ENCODE measurements at regions not wholly inside any gene's neighbourhood (a gene's known extent, or its start where the extent isn't known, plus 50 kb on each side); places are given as distances from the start of the nearest gene placed in this dataset.

DNA sequence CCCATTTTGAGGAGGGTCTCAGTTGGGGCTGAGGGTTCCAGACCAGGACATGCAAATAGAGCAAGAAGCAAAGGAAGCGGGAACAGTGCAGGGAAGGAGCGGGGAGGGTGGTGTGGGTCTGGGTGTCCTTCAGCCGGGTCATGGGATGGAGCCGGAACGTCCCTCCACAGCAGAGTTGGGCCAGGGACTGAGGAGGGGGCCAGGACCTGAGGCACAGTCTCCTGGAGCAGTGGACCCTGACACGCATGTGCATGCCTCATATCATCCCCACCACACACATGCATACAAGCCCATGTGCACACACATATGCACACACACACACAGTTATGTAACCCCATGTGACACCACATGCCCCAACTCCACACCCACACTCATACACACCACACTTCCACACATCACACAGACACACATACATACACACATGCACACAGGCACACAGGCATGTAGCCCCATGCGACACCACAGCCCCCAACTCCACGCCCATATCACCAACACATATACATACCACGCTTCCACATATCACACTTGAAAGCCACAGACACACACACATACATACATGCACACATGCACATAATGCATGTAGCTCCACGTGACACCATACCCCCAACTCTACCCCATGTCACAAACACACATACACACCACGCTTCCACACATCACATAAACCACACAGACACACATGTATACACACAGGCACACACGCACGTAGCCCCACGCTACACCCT is 1026.6 kb downstream of the BRD1 start:
- POLR2A ChIA-PET: no interaction called here
- TF ChIP-seq, protein P1, sequence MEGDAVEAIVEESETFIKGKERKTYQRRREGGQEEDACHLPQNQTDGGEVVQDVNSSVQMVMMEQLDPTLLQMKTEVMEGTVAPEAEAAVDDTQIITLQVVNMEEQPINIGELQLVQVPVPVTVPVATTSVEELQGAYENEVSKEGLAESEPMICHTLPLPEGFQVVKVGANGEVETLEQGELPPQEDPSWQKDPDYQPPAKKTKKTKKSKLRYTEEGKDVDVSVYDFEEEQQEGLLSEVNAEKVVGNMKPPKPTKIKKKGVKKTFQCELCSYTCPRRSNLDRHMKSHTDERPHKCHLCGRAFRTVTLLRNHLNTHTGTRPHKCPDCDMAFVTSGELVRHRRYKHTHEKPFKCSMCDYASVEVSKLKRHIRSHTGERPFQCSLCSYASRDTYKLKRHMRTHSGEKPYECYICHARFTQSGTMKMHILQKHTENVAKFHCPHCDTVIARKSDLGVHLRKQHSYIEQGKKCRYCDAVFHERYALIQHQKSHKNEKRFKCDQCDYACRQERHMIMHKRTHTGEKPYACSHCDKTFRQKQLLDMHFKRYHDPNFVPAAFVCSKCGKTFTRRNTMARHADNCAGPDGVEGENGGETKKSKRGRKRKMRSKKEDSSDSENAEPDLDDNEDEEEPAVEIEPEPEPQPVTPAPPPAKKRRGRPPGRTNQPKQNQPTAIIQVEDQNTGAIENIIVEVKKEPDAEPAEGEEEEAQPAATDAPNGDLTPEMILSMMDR (IDR thresholded peaks at IDR 0.05): no peak
- TF ChIP-seq POLR2AphosphoS5 (IDR thresholded peaks at IDR 0.05; ENCODE audit: low read depth, low read length): no peak
- TF ChIP-seq TCF7L2 (IDR thresholded peaks at IDR 0.05; ENCODE audit: low read depth, low read length): no peak
- TF ChIP-seq, protein P2, sequence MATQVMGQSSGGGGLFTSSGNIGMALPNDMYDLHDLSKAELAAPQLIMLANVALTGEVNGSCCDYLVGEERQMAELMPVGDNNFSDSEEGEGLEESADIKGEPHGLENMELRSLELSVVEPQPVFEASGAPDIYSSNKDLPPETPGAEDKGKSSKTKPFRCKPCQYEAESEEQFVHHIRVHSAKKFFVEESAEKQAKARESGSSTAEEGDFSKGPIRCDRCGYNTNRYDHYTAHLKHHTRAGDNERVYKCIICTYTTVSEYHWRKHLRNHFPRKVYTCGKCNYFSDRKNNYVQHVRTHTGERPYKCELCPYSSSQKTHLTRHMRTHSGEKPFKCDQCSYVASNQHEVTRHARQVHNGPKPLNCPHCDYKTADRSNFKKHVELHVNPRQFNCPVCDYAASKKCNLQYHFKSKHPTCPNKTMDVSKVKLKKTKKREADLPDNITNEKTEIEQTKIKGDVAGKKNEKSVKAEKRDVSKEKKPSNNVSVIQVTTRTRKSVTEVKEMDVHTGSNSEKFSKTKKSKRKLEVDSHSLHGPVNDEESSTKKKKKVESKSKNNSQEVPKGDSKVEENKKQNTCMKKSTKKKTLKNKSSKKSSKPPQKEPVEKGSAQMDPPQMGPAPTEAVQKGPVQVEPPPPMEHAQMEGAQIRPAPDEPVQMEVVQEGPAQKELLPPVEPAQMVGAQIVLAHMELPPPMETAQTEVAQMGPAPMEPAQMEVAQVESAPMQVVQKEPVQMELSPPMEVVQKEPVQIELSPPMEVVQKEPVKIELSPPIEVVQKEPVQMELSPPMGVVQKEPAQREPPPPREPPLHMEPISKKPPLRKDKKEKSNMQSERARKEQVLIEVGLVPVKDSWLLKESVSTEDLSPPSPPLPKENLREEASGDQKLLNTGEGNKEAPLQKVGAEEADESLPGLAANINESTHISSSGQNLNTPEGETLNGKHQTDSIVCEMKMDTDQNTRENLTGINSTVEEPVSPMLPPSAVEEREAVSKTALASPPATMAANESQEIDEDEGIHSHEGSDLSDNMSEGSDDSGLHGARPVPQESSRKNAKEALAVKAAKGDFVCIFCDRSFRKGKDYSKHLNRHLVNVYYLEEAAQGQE (IDR thresholded peaks at IDR 0.05; ENCODE audit: insufficient read depth in 1 of 2, low read depth in 2 of 2, low read length in 1 of 2): no peak
- TF ChIP-seq SIN3A (IDR thresholded peaks at IDR 0.05; ENCODE audit: borderline replicate concordance, insufficient read depth, low read depth, low read length): no peak
- in situ Hi-C loops (cut with HindIII; ENCODE audit: low pct_unique_long_range_greater_than_20kb, low sequenced_read_pairs): no loop called here
- intact Hi-C loops (cut with micrococcal nuclease; ENCODE audit: unreplicated experiment): no loop called here
- CTCF ChIA-PET: no interaction called here
- no peak overlapping the region for H3K27ac ChIP-seq (ENCODE audit: low read length)
- no peak overlapping the region for H3K4me3 ChIP-seq (ENCODE audit: low read depth in 2 of 2, low read length in 2 of 2)
- no peaks in the 10 kb centered on the region for H3K9me3 ChIP-seq (ENCODE audit: control insufficient read depth, insufficient read depth, low read depth, low read length)
- no peaks in the 10 kb centered on the region for H3K27me3 ChIP-seq (ENCODE audit: control insufficient read depth, insufficient read depth, low read length)
- no peaks in the 10 kb centered on the region for H3K36me3 ChIP-seq (ENCODE audit: control insufficient read depth, insufficient read depth, low read length)
- ATAC-seq: no peak
- no peak for DNase-seq (ENCODE audit: low read depth, low spot score)
- BruUV-seq (replicated peaks): no TSS peak
- no peaks in the 10 kb centered on the region for H3K4me1 ChIP-seq (ENCODE audit: control insufficient read depth, insufficient read depth, low read length)

DNA sequence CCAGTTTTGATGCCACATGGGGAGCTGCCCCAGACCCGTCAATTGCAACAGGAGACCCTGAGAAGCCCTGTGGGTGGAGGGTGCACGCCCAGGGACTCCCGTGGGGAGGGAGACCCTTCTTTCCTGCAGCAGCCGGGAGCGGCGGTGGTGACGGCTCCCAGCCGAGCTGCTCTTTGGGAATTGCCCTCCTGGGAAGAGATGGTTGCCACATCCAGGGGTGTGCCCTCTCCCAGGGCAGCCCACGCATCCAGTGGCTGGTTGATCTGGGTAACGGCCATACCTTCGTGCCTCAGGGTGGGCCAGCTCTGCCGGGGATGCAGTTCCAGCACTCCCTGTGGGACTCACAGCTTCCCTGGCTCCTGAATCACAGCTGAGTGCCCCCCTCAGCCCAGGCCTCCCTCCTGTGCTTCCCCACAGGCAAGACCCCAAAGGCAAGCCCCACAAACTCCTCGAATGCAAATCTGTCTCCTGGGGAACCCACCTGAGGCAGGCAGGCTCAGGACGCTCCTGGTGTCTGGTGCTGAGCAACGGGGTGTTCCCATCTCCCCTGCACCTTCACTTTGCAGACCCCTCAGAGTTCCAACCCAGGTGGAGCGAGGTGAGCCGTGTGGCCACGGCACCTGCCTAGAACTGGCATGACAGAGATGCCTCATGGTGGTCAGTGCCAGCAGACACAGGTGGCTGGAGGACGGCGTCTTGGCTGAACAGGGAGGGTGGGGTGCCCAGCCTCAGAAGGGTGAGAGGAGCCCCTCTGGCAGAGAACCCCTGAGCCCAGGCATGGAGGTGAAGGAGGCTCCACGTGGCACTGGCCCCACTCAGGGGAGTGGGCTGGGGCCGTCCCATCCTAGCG is 1027.4 kb downstream of the BRD1 start:
- ChIA-PET CTCF (no interaction called here), POLR2A (no interaction called here)
- H3K4me1 ChIP-seq (ENCODE audit: control insufficient read depth, insufficient read depth, low read length): no peaks in the 10 kb centered on the region
- DNase-seq (ENCODE audit: low read depth, low spot score): no peak
- H3K9me3 ChIP-seq (ENCODE audit: control insufficient read depth, insufficient read depth, low read depth, low read length): no peaks in the 10 kb centered on the region
- intact Hi-C loops (cut with micrococcal nuclease; ENCODE audit: unreplicated experiment) (no loop called here), in situ Hi-C loops (cut with HindIII; ENCODE audit: low pct_unique_long_range_greater_than_20kb, low sequenced_read_pairs) (no loop called here)
- TF ChIP-seq TCF7L2 (IDR thresholded peaks at IDR 0.05; ENCODE audit: low read depth, low read length) (no peak), POLR2AphosphoS5 (IDR thresholded peaks at IDR 0.05; ENCODE audit: low read depth, low read length) (no peak), SIN3A (IDR thresholded peaks at IDR 0.05; ENCODE audit: borderline replicate concordance, insufficient read depth, low read depth, low read length) (no peak)
- TF ChIP-seq, protein P2 (IDR thresholded peaks at IDR 0.05; ENCODE audit: insufficient read depth in 1 of 2, low read depth in 2 of 2, low read length in 1 of 2): no peak
- TF ChIP-seq, protein P1 (IDR thresholded peaks at IDR 0.05): no peak
- H3K27me3 ChIP-seq (ENCODE audit: control insufficient read depth, insufficient read depth, low read length): no peaks in the 10 kb centered on the region
- no peak overlapping the region for H3K27ac ChIP-seq (ENCODE audit: low read length)
- no peak overlapping the region for H3K4me3 ChIP-seq (ENCODE audit: low read depth in 2 of 2, low read length in 2 of 2)
- BruUV-seq (replicated peaks): no TSS peak
- no peaks in the 10 kb centered on the region for H3K36me3 ChIP-seq (ENCODE audit: control insufficient read depth, insufficient read depth, low read length)
- ATAC-seq: no peak

Data from Panc1 (cell line).